Gastroesophageal sphincter (tissue), 4 donors: ENCODE measurements at regions not wholly inside any gene's neighbourhood (a gene's known extent, or its start where the extent isn't known, plus 50 kb on each side); places are given as distances from the start of the nearest gene placed in this dataset.

Experiments used
- ATAC-seq: fragments of 150-250 bp; one replicate; pipeline ENCODE4 v1.9.1; 2016; ENCODE audit warnings: mild to moderate bottlenecking, moderate library complexity
- H3K27ac ChIP-seq, 4 donors: fragments of 200-600 bp; sonication (generic) in 3 of 4; 1 replicate in 3 of 4; 2 replicates in 1 of 4; pipeline ENCODE4 v1.5.1; 2016 to 2019
- H3K27me3 ChIP-seq: fragments of 200-600 bp; sonication (generic); one replicate; pipeline ENCODE4 v1.5.1; 2019
- H3K36me3 ChIP-seq, 2 donors: fragments of 200-600 bp; sonication (generic); one replicate each; pipeline ENCODE4 v1.5.1; 2019; ENCODE audit warnings: control low read depth in 1 of 2
- H3K4me1 ChIP-seq, 3 donors: fragments of 200-600 bp; sonication (generic); 1 replicate in 2 of 3; 2 replicates in 1 of 3; pipeline ENCODE4 v1.5.1; 2016 to 2019; ENCODE audit warnings: control low read depth in 2 of 3
- H3K4me3 ChIP-seq, 2 donors: fragments of 200-600 bp; sonication (generic); one replicate each; pipeline ENCODE4 v1.5.1; 2019; ENCODE audit warnings: mild to moderate bottlenecking in 1 of 2, moderate library complexity in 1 of 2
- H3K9me3 ChIP-seq, 3 donors: fragments of 200-600 bp; sonication (generic); one replicate each; pipeline ENCODE4 v1.5.1; 2017 to 2019; ENCODE audit warnings: control low read depth in 2 of 3
- CTCF ChIP-seq, 4 experiments: fragments of 200-600 bp in 2 of 4; fragments of 450-650 bp in 2 of 4; sonication (generic) in 1 of 4; IDR thresholded peaks; one replicate each; pipeline ENCODE4 v1.5.1; 2017 to 2019; ENCODE audit warnings: antibody characterized with exemption in 4 of 4, mild to moderate bottlenecking in 2 of 4, moderate library complexity in 2 of 4
- EP300 ChIP-seq: sonication (generic); formaldehyde crosslinking; IDR thresholded peaks from one replicate; pipeline ENCODE4 v1.6.1; 2017; ENCODE audit warnings: antibody characterized with exemption, mild to moderate bottlenecking
- POLR2A ChIP-seq, 2 donors: fragments of 450-650 bp; IDR thresholded peaks; one replicate each; pipeline ENCODE4 v1.6.1; 2017; ENCODE audit warnings: antibody characterized with exemption in 2 of 2, mild to moderate bottlenecking in 2 of 2, moderate library complexity in 1 of 2
- POLR2AphosphoS5 ChIP-seq: sonication (generic); formaldehyde crosslinking; IDR thresholded peaks from one replicate; pipeline ENCODE4 v1.6.1; 2017; ENCODE audit warnings: antibody characterized with exemption
- WGBS, 2 donors: methylation state at CpG; one replicate each; pipeline ENCODE4 v1.1.5; 2018; ENCODE audit warnings: low coverage in 1 of 2; 5-methylcytosine and 5-hydroxymethylcytosine counted together

GRCh38 chr7:159213253-159213652 lies 68.6 kb upstream of the VIPR2 start:
- H3K9me3 ChIP-seq = no peaks in the 10 kb centered on the region
- no peak overlapping the region for H3K27ac ChIP-seq
- no peaks in the 10 kb centered on the region for H3K27me3 ChIP-seq
- H3K36me3 ChIP-seq = no peaks in the 10 kb centered on the region
- 81 to 94% methylated on average over 2 of the region's 2 CpGs for WGBS, 2 donors
- H3K4me1 ChIP-seq = peaks cover 0 to 17% (median 0%) of the 10 kb centered on the region in 3 donors
- H3K4me3 ChIP-seq = no peak overlapping the region
- no peak for ATAC-seq
- TF ChIP-seq CTCF (IDR thresholded peaks at IDR 0.05) = no peak
- TF ChIP-seq POLR2A (IDR thresholded peaks at IDR 0.05) = no peak
- no peak for TF ChIP-seq POLR2AphosphoS5
- no peak for TF ChIP-seq EP300

GRCh38 chr7:159212226-159212625 lies 67.6 kb upstream of the VIPR2 start:
- Histone ChIP-seq H3K4me1 (peaks cover 0 to 17% (median 0%) of the 10 kb centered on the region in 3 donors), H3K27me3 (no peaks in the 10 kb centered on the region), H3K36me3 (no peaks in the 10 kb centered on the region), H3K4me3 (no peak overlapping the region), H3K27ac (no peak overlapping the region), H3K9me3 (no peaks in the 10 kb centered on the region)
- no peak for ATAC-seq
- TF ChIP-seq POLR2AphosphoS5 (no peak), POLR2A (IDR thresholded peaks at IDR 0.05) (no peak), CTCF (IDR thresholded peaks at IDR 0.05) (no peak), EP300 (no peak)
- 89 to 90% methylated on average over 2 to 4 of the region's 4 CpGs for WGBS, 2 donors

- H3K4me1 ChIP-seq = peaks cover 0 to 17% (median 0%) of the 10 kb centered on the region in 3 donors
- no peaks in the 10 kb centered on the region for H3K36me3 ChIP-seq
- TF ChIP-seq POLR2AphosphoS5 (no peak), POLR2A (IDR thresholded peaks at IDR 0.05) (no peak), EP300 (no peak), CTCF (IDR thresholded peaks at IDR 0.05) (no peak)
- H3K27ac ChIP-seq = no peak overlapping the region
- H3K4me3 ChIP-seq = no peak overlapping the region
- no peaks in the 10 kb centered on the region for H3K9me3 ChIP-seq
- peak; percentile 46 for ATAC-seq
- 36% methylated on average over 7 of the region's 19 CpGs; no CpG with 5 or more reads in 1 of the 2 donors for WGBS, 2 donors
- H3K27me3 ChIP-seq = no peaks in the 10 kb centered on the region
Observed at GRCh38 chr7:159211540-159212182, 67.0 kb upstream of the VIPR2 start.

- no peak for ATAC-seq
- no peaks in the 10 kb centered on the region for H3K27me3 ChIP-seq
- H3K4me3 ChIP-seq = no peak overlapping the region
- H3K9me3 ChIP-seq = no peaks in the 10 kb centered on the region
- TF ChIP-seq POLR2A (IDR thresholded peaks at IDR 0.05) = no peak
- no peak for TF ChIP-seq POLR2AphosphoS5
- no peak for TF ChIP-seq EP300
- TF ChIP-seq CTCF (IDR thresholded peaks at IDR 0.05) = no peak
- H3K4me1 ChIP-seq = peaks cover 0 to 17% (median 0%) of the 10 kb centered on the region in 3 donors
- H3K27ac ChIP-seq = no peak overlapping the region
- H3K36me3 ChIP-seq = no peaks in the 10 kb centered on the region
- WGBS, 2 donors = 64 to 71% methylated on average over 1 of the region's 1 CpG
Observed at GRCh38 chr7:159210581-159211235, 66.0 kb upstream of the VIPR2 start.

GRCh38 chr7:159209429-159209828 lies 64.8 kb upstream of the VIPR2 start:
- WGBS, 2 donors = 56 to 70% methylated on average over 3 of the region's 3 CpGs
- Histone ChIP-seq H3K36me3 (no peaks in the 10 kb centered on the region), H3K4me3 (no peak overlapping the region), H3K27ac (no peak overlapping the region), H3K4me1 (peaks cover 0 to 17% (median 0%) of the 10 kb centered on the region in 3 donors), H3K27me3 (no peaks in the 10 kb centered on the region), H3K9me3 (no peaks in the 10 kb centered on the region)
- TF ChIP-seq EP300 (no peak), POLR2AphosphoS5 (no peak), POLR2A (IDR thresholded peaks at IDR 0.05) (no peak), CTCF (IDR thresholded peaks at IDR 0.05) (no peak)
- ATAC-seq = no peak
